GM19455 (cell line): ENCODE measurements at regions not wholly inside any gene's neighbourhood (a gene's known extent, or its start where the extent isn't known, plus 50 kb on each side); places are given as distances from the start of the nearest gene placed in this dataset.
A peak's percentile ranks its signal among the peaks of the same experiment; 100 is the strongest.

ENCODE experiments used
- ATAC-seq: cut with Tn5 transposase; IDR thresholded peaks from one replicate; pipeline ENCODE4 v1.9.1; 2021; ENCODE audit not compliant: unreplicated experiment

- ATAC-seq: no peak
These were observed 60.3 kb upstream of the EML4 start for GRCh38 chr2:42108852-42109251.

- ATAC-seq: no peak
These were observed 59.1 kb upstream of the EML4 start for GRCh38 chr2:42109959-42110640.

- no peak for ATAC-seq
These were observed 58.4 kb upstream of the EML4 start for GRCh38 chr2:42110641-42111322.

GRCh38 chr2:42112418-42112817 lies 56.7 kb upstream of the EML4 start:
- no peak for ATAC-seq

GRCh38 chr2:42113452-42113851 lies 55.7 kb upstream of the EML4 start:
- ATAC-seq: no peak

GRCh38 chr2:42114091-42114490 lies 55.1 kb upstream of the EML4 start:
- ATAC-seq: no peak

GRCh38 chr2:42115588-42115987 lies 53.6 kb upstream of the EML4 start:
- ATAC-seq: no peak

- ATAC-seq: no peak
These were observed 52.7 kb upstream of the EML4 start for GRCh38 chr2:42116195-42117181.

GRCh38 chr2:42117182-42117579 lies 52.0 kb upstream of the EML4 start:
- no peak for ATAC-seq

GRCh38 chr2:42117923-42118753 lies 51.0 kb upstream of the EML4 start:
- peak; percentile 80 for ATAC-seq

- ATAC-seq: no peak
These were observed 50.2 kb upstream of the EML4 start for GRCh38 chr2:42118754-42119569.
